ENCODE measurements at regions not wholly inside any gene's neighbourhood (a gene's known extent, or its start where the extent isn't known, plus 50 kb on each side); places are given as distances from the start of the nearest gene placed in this dataset.
A peak's percentile ranks its signal among the peaks of the same experiment; 100 is the strongest.
"Not testable (repeated sequence)": the region's sequence is repeated elsewhere in the genome, so short reads cannot be mapped to it uniquely, and the experiment has no call there.

DNA sequence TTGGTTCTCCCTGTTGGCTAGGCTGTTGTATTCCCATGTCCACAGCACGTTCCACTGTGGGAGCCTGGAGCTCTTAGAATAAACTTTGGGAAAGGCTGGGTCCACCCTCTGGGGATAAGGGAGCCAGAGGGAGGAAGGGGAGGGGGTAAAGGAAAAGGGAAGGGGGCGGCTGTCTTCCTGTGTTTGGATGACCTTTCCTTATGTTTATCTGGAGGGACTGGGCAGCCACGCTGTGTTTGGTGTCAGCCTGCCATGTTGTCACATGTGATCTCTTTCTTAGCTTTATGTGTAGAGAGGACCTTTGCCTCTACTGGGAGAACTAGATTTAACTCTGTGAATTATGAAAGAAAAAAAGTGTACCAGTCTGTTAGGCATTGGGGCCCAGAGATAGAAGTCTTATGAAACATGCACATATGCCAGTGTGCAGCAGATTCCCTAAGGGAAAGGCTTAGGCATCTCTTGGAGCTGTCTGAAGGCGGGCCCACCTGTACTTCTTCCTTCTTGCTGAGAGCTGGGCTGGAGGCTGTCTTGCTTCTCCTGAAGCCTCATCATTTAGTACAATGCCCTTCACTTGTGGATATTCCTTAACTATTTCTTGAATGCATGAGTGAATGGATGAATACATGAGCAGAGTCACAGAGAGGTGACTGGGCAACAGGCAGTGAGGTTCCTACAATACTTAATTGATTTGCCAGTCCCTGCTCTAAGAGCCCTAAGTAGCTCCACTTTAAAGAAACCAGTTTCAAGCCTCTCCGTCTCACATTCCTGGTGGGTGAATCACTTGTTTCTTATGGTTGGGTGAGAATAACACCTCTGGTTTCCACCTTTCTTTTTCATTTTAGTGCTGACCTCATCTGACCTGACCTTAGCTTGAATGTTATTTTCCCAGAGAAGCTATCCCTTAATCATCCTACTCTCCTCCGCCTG lies 62.5 kb upstream of the ARHGAP29 start:
- no peaks in the 10 kb centered on the region for H3K9me3 ChIP-seq
- DNase-seq (no peak), ATAC-seq (peak; percentile 78)
- H3K4me1 ChIP-seq: peaks cover 40% of the 10 kb centered on the region
- intact Hi-C loops (cut with DNase I): no loop called here
- H3K27me3 ChIP-seq: no peaks in the 10 kb centered on the region
- peak overlapping the region; percentile 73 for H3K27ac ChIP-seq
- no peak overlapping the region for H3K4me3 ChIP-seq
- H3K36me3 ChIP-seq: no peaks in the 10 kb centered on the region
- TF ChIP-seq, protein P1, sequence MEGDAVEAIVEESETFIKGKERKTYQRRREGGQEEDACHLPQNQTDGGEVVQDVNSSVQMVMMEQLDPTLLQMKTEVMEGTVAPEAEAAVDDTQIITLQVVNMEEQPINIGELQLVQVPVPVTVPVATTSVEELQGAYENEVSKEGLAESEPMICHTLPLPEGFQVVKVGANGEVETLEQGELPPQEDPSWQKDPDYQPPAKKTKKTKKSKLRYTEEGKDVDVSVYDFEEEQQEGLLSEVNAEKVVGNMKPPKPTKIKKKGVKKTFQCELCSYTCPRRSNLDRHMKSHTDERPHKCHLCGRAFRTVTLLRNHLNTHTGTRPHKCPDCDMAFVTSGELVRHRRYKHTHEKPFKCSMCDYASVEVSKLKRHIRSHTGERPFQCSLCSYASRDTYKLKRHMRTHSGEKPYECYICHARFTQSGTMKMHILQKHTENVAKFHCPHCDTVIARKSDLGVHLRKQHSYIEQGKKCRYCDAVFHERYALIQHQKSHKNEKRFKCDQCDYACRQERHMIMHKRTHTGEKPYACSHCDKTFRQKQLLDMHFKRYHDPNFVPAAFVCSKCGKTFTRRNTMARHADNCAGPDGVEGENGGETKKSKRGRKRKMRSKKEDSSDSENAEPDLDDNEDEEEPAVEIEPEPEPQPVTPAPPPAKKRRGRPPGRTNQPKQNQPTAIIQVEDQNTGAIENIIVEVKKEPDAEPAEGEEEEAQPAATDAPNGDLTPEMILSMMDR (IDR thresholded peaks at IDR 0.05): no peak

DNA sequence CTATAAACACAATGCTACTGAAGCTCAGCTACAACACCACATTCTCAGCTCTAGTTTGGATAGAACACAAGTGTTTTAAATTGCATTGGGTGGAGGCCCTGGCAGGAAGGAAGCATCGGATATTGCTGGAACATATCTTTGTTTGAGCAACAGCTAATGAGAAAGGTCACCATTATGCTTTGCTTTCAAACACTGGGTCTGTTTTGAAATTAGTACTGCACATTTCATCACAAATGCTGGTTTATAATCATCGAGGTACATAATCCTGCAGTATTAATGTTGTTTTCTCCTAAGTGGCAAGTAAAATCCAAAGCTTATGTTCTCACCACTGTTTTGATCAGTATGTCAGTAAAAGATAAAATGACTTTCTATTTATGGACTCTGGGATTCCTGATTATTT lies 61.5 kb upstream of the ARHGAP29 start:
- no peaks in the 10 kb centered on the region for H3K36me3 ChIP-seq
- H3K27me3 ChIP-seq: no peaks in the 10 kb centered on the region
- intact Hi-C loops (cut with DNase I): no loop called here
- DNase-seq: no peak
- H3K4me3 ChIP-seq: no peak overlapping the region
- H3K9me3 ChIP-seq: no peaks in the 10 kb centered on the region
- TF ChIP-seq, protein P1 (IDR thresholded peaks at IDR 0.05): no peak
- peak; percentile 50 for ATAC-seq
- H3K27ac ChIP-seq: peak overlapping the region; percentile 73
- peaks cover 40% of the 10 kb centered on the region for H3K4me1 ChIP-seq

DNA sequence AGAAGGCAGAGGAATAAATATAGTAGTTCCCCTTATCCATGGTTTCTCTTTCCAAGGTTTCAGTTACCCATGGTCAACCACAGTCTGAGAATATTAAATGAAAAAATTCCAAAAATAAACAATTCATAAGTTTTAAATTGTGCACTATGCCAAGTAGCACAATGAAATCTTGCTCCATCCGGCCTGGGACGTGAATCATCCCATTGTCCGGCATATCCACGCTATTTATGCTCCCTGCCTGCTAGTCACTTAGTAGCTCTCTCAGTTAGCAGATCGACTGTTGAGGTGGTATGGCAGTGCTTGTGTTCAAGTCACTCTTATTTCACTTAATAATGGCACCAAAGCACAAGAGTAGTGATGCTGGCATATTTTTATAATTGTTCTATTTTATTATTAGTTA lies 58.6 kb upstream of the ARHGAP29 start:
- intact Hi-C loops (cut with DNase I): no loop called here
- peaks cover 40% of the 10 kb centered on the region for H3K4me1 ChIP-seq

DNA sequence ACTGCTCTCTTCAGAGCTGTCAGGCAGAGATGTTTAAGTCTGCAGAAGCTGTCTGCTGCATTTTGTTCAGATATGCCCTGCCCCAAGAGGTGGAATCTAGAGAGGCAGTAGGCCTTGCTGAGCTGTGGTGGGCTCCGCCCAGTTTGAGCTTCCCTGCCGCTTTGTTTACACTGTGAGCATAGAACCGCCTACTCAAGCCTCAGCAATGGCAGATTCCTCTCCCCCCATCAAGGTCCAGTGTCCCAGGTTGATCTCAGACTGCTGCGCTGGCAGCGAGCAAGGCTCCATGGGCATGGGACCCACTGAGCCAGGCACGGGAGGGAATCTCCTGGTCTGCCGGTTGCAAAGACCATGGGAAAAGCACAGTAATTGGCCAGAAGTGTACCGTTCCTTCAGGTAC lies 55.6 kb upstream of the ARHGAP29 start:
- H3K27me3 ChIP-seq; H3K4me3 ChIP-seq; H3K27ac ChIP-seq; H3K9me3 ChIP-seq; DNase-seq; intact Hi-C loops (cut with DNase I); ATAC-seq; H3K36me3 ChIP-seq: not testable (repeated sequence)
- H3K4me1 ChIP-seq: peaks cover 18% of the 10 kb centered on the region

More for the DNA sequence above, 58.6 kb upstream of the ARHGAP29 start:
- no peaks in the 10 kb centered on the region for H3K27me3 ChIP-seq
- no peak for DNase-seq
- H3K4me3 ChIP-seq: no peak overlapping the region
- TF ChIP-seq, protein P1 (IDR thresholded peaks at IDR 0.05): no peak
- no peak for ATAC-seq
- H3K27ac ChIP-seq: no peak overlapping the region
- no peaks in the 10 kb centered on the region for H3K9me3 ChIP-seq
- H3K36me3 ChIP-seq: no peaks in the 10 kb centered on the region

DNA sequence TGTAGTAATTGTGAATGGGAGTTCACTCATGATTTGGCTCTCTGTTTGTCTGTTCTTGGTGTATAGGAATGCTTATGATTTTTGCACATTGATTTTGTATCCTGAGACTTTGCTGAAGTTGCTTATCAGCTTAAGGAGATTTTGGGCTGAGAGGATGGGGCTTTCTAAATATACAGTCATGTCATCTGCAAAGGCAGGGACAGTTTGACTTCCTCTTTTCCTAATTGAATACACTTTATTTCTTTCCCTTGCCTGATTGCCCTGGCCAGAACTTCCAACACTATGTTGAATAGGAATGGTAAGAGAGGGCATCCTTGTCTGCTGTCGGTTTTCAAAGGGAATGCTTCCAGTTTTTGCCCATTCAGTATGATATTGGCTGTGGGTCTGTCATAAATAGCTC lies 51.9 kb upstream of the ARHGAP29 start:
- intact Hi-C loops (cut with DNase I); ATAC-seq; DNase-seq: not testable (repeated sequence)

More for the DNA sequence above, 51.9 kb upstream of the ARHGAP29 start:
- not testable (repeated sequence) for H3K4me1 ChIP-seq, H3K4me3 ChIP-seq, H3K27ac ChIP-seq, H3K27me3 ChIP-seq, H3K36me3 ChIP-seq, H3K9me3 ChIP-seq

All from upper lobe of right lung (tissue), 1 donor.